COLO668 (cell line): ENCODE measurements at regions not wholly inside any gene's neighbourhood (a gene's known extent, or its start where the extent isn't known, plus 50 kb on each side); places are given as distances from the start of the nearest gene placed in this dataset.
"Not testable (repeated sequence)": the region's sequence is repeated elsewhere in the genome, so short reads cannot be mapped to it uniquely, and the experiment has no call there.

Experiments
- DNase-seq: peaks from one replicate; lab custom pipeline; 2025; ENCODE audit not compliant: unreplicated experiment; lab: John Stamatoyannopoulos, UW

GRCh38 chr22:34805771-34806170, 260.2 kb upstream of the ISX start:
- DNase-seq, result no peak

GRCh38 chr22:34808618-34809017, 257.3 kb upstream of the ISX start:
- no peak for DNase-seq

- no peak for DNase-seq
These were observed 253.3 kb upstream of the ISX start for GRCh38 chr22:34812631-34813030.

GRCh38 chr22:34814260-34815025, 251.5 kb upstream of the ISX start:
- no peak for DNase-seq

GRCh38 chr22:34829485-34829884, 236.5 kb upstream of the ISX start:
- no peak for DNase-seq

- DNase-seq, result no peak
These were observed 231.9 kb upstream of the ISX start for GRCh38 chr22:34834059-34834458.

- DNase-seq, result not testable (repeated sequence)
These were observed 231.4 kb upstream of the ISX start for GRCh38 chr22:34834541-34834940.

- no peak for DNase-seq
These were observed 224.6 kb upstream of the ISX start for GRCh38 chr22:34841331-34841771.

GRCh38 chr22:34841911-34842310, 224.0 kb upstream of the ISX start:
- DNase-seq, result no peak

GRCh38 chr22:34842630-34843029, 223.3 kb upstream of the ISX start:
- DNase-seq, result no peak

GRCh38 chr22:34843743-34844142, 222.2 kb upstream of the ISX start:
- not testable (repeated sequence) for DNase-seq

GRCh38 chr22:34845391-34845790, 220.6 kb upstream of the ISX start:
- DNase-seq, result no peak

- no peak for DNase-seq
These were observed 218.9 kb upstream of the ISX start for GRCh38 chr22:34847072-34847471.

- DNase-seq, result no peak
These were observed 216.0 kb upstream of the ISX start for GRCh38 chr22:34849965-34850364.

- no peak for DNase-seq
These were observed 213.9 kb upstream of the ISX start for GRCh38 chr22:34851918-34852662.

- no peak for DNase-seq
These were observed 210.5 kb upstream of the ISX start for GRCh38 chr22:34855471-34855870.

GRCh38 chr22:34858066-34858465, 207.9 kb upstream of the ISX start:
- DNase-seq, result no peak

- DNase-seq, result no peak
These were observed 204.2 kb upstream of the ISX start for GRCh38 chr22:34861787-34862186.

GRCh38 chr22:34866081-34866480, 199.9 kb upstream of the ISX start:
- DNase-seq, result no peak

GRCh38 chr22:34866495-34867131, 199.3 kb upstream of the ISX start:
- DNase-seq, result no peak

GRCh38 chr22:34877506-34877905, 188.5 kb upstream of the ISX start:
- DNase-seq, result no peak

GRCh38 chr22:34878171-34878570, 187.8 kb upstream of the ISX start:
- DNase-seq, result no peak
